ENCODE measurements at regions not wholly inside any gene's neighbourhood (a gene's known extent, or its start where the extent isn't known, plus 50 kb on each side); places are given as distances from the start of the nearest gene placed in this dataset.

DNA sequence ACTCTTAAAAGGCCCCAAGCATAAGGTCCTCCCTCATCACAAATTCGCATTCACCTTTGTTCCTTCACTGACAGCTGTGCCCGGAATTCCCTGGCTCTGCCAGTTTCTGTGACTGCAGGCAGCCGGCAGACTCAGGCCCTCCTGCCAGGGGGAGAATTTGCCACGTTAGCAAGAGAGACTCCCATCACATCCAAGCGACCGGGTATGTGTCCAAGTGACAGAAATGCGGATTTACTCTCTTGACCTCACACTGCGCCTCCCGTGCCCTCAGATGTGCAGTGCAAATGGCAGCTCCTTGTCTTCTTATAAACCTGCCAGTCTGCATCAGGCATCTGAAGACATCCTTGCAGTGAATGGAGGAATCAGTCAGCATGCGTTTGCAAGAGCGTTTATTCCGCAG is 187.1 kb upstream of the WWC1 start:
- no peak overlapping the region for H3K4me3 ChIP-seq (replicated peaks in 1 of 3; ENCODE audit: insufficient read depth in 1 of 3, low read depth in 2 of 3, low read length in 3 of 3)
- no TSS peak for BruUV-seq (replicated peaks)
- no peak overlapping the region for H3K9ac ChIP-seq (ENCODE audit: insufficient read depth, low read depth, low read length)
- DNase-seq (ENCODE audit: low spot score) (no peak), FAIRE-seq (no peak), ATAC-seq (no peak)
- no peak overlapping the region for H3K4me2 ChIP-seq (ENCODE audit: low read depth, low read length)
- no peaks in the 10 kb centered on the region for H3K79me2 ChIP-seq (ENCODE audit: insufficient read depth, low read length)
- no peaks in the 10 kb centered on the region for H3K9me3 ChIP-seq (ENCODE audit: low read length)
- H3K27ac ChIP-seq (ENCODE audit: extremely low read length, insufficient read depth, low read length), result no peak overlapping the region
- POLR2A ChIA-PET, result no interaction called here
- 53% methylated on average over 12 of the region's 12 CpGs for WGBS (ENCODE audit: low lambda C conversion rate)
- intact Hi-C loops (cut with micrococcal nuclease; ENCODE audit: unreplicated experiment), result no loop called here
- CTCF ChIA-PET (ENCODE audit: low intra/inter-chr PET ratio, low total read pairs), result no interaction called here
- no peaks in the 10 kb centered on the region for H3K27me3 ChIP-seq (ENCODE audit: control insufficient read depth in 1 of 2, insufficient read depth in 2 of 2, low read length in 2 of 2)
- no peaks in the 10 kb centered on the region for H3K36me3 ChIP-seq (replicated peaks in 1 of 2; ENCODE audit: control insufficient read depth in 1 of 2, insufficient read depth in 2 of 2, low read length in 2 of 2)
- TF ChIP-seq, protein P1, sequence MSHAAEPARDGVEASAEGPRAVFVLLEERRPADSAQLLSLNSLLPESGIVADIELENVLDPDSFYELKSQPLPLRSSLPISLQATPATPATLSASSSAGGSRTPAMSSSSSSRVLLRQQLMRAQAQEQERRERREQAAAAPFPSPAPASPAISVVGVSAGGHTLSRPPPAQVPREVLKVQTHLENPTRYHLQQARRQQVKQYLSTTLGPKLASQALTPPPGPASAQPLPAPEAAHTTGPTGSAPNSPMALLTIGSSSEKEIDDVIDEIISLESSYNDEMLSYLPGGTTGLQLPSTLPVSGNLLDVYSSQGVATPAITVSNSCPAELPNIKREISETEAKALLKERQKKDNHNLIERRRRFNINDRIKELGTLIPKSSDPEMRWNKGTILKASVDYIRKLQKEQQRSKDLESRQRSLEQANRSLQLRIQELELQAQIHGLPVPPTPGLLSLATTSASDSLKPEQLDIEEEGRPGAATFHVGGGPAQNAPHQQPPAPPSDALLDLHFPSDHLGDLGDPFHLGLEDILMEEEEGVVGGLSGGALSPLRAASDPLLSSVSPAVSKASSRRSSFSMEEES (CRISPR knock-in tag; IDR thresholded peaks at IDR 0.05), result no peak
- TF ChIP-seq HDAC6 (IDR thresholded peaks at IDR 0.05; ENCODE audit: low read depth, low read length), result no peak
- TF ChIP-seq KDM5A (IDR thresholded peaks at IDR 0.05; ENCODE audit: borderline replicate concordance, low read length), result no peak
- TF ChIP-seq, protein P2, sequence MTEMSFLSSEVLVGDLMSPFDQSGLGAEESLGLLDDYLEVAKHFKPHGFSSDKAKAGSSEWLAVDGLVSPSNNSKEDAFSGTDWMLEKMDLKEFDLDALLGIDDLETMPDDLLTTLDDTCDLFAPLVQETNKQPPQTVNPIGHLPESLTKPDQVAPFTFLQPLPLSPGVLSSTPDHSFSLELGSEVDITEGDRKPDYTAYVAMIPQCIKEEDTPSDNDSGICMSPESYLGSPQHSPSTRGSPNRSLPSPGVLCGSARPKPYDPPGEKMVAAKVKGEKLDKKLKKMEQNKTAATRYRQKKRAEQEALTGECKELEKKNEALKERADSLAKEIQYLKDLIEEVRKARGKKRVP (CRISPR knock-in tag; IDR thresholded peaks at IDR 0.05), result no peak
- TF ChIP-seq, protein P3, sequence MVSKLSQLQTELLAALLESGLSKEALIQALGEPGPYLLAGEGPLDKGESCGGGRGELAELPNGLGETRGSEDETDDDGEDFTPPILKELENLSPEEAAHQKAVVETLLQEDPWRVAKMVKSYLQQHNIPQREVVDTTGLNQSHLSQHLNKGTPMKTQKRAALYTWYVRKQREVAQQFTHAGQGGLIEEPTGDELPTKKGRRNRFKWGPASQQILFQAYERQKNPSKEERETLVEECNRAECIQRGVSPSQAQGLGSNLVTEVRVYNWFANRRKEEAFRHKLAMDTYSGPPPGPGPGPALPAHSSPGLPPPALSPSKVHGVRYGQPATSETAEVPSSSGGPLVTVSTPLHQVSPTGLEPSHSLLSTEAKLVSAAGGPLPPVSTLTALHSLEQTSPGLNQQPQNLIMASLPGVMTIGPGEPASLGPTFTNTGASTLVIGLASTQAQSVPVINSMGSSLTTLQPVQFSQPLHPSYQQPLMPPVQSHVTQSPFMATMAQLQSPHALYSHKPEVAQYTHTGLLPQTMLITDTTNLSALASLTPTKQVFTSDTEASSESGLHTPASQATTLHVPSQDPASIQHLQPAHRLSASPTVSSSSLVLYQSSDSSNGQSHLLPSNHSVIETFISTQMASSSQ (IDR thresholded peaks at IDR 0.05; ENCODE audit: low read depth), result no peak
- TF ChIP-seq, protein P3 (CRISPR knock-in tag; IDR thresholded peaks at IDR 0.05; ENCODE audit: borderline replicate concordance), result no peak
- no peak for TF ChIP-seq ZNF766 (CRISPR knock-in tag; IDR thresholded peaks at IDR 0.05; ENCODE audit: borderline replicate concordance)
- no peak for TF ChIP-seq ZNF841 (CRISPR knock-in tag; IDR thresholded peaks at IDR 0.05; ENCODE audit: borderline replicate concordance)
- no peaks in the 10 kb centered on the region; the same call in 1 of the 2 replicates for H3K4me1 ChIP-seq (ENCODE audit: insufficient read depth, low read length)
- in situ Hi-C loops (cut with HindIII; ENCODE audit: extremely low pct_ligation_motif_present, low pct_unique_long_range_greater_than_20kb), result no loop called here
- no peaks in the 10 kb centered on the region for H4K20me1 ChIP-seq (ENCODE audit: insufficient read depth, low read length)
- no peak overlapping the region for H2AFZ ChIP-seq (ENCODE audit: low read length)
